ENCODE measurements at regions not wholly inside any gene's neighbourhood (a gene's known extent, or its start where the extent isn't known, plus 50 kb on each side); places are given as distances from the start of the nearest gene placed in this dataset.

DNA sequence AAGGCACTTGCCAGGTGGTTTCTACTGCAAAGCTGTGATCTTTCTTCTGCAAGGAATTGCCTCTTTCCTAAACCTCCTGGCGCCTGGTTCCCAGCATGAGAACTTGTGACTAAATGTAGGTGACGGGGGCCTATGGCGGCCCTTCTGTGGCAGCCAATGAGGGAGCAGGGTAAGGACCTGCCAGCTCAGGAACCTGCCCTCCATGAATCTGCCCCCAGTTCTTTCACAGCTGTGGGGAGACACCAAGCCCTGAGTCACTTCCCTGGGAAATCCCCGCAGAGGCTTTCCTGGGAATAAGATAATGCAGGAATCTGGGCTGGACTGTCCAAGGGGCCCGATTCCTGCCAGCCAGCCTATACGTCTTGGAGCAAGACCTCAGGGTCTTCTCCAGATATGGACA is 56.7 kb upstream of the CTNNA1 start:
- Histone ChIP-seq H3K9me3 (ENCODE audit: control insufficient read depth, insufficient read depth, low read depth, low read length) (no peaks in the 10 kb centered on the region), H3K36me3 (ENCODE audit: control insufficient read depth, insufficient read depth, low read length) (no peaks in the 10 kb centered on the region), H3K27me3 (ENCODE audit: control insufficient read depth, insufficient read depth, low read length) (no peaks in the 10 kb centered on the region), H3K27ac (ENCODE audit: low read length) (no peak overlapping the region), H3K4me1 (ENCODE audit: control insufficient read depth, insufficient read depth, low read length) (no peaks in the 10 kb centered on the region), H3K4me3 (ENCODE audit: low read depth in 2 of 2, low read length in 2 of 2) (no peak overlapping the region)
- no TSS peak for BruUV-seq (replicated peaks)
- ChIA-PET POLR2A (no interaction called here), CTCF (no interaction called here)
- TF ChIP-seq, protein P1, sequence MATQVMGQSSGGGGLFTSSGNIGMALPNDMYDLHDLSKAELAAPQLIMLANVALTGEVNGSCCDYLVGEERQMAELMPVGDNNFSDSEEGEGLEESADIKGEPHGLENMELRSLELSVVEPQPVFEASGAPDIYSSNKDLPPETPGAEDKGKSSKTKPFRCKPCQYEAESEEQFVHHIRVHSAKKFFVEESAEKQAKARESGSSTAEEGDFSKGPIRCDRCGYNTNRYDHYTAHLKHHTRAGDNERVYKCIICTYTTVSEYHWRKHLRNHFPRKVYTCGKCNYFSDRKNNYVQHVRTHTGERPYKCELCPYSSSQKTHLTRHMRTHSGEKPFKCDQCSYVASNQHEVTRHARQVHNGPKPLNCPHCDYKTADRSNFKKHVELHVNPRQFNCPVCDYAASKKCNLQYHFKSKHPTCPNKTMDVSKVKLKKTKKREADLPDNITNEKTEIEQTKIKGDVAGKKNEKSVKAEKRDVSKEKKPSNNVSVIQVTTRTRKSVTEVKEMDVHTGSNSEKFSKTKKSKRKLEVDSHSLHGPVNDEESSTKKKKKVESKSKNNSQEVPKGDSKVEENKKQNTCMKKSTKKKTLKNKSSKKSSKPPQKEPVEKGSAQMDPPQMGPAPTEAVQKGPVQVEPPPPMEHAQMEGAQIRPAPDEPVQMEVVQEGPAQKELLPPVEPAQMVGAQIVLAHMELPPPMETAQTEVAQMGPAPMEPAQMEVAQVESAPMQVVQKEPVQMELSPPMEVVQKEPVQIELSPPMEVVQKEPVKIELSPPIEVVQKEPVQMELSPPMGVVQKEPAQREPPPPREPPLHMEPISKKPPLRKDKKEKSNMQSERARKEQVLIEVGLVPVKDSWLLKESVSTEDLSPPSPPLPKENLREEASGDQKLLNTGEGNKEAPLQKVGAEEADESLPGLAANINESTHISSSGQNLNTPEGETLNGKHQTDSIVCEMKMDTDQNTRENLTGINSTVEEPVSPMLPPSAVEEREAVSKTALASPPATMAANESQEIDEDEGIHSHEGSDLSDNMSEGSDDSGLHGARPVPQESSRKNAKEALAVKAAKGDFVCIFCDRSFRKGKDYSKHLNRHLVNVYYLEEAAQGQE (IDR thresholded peaks at IDR 0.05; ENCODE audit: insufficient read depth in 1 of 2, low read depth in 2 of 2, low read length in 1 of 2), result no peak
- TF ChIP-seq, protein P2, sequence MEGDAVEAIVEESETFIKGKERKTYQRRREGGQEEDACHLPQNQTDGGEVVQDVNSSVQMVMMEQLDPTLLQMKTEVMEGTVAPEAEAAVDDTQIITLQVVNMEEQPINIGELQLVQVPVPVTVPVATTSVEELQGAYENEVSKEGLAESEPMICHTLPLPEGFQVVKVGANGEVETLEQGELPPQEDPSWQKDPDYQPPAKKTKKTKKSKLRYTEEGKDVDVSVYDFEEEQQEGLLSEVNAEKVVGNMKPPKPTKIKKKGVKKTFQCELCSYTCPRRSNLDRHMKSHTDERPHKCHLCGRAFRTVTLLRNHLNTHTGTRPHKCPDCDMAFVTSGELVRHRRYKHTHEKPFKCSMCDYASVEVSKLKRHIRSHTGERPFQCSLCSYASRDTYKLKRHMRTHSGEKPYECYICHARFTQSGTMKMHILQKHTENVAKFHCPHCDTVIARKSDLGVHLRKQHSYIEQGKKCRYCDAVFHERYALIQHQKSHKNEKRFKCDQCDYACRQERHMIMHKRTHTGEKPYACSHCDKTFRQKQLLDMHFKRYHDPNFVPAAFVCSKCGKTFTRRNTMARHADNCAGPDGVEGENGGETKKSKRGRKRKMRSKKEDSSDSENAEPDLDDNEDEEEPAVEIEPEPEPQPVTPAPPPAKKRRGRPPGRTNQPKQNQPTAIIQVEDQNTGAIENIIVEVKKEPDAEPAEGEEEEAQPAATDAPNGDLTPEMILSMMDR (IDR thresholded peaks at IDR 0.05), result no peak
- no peak for TF ChIP-seq POLR2AphosphoS5 (IDR thresholded peaks at IDR 0.05; ENCODE audit: low read depth, low read length)
- no peak for TF ChIP-seq SIN3A (IDR thresholded peaks at IDR 0.05; ENCODE audit: borderline replicate concordance, insufficient read depth, low read depth, low read length)
- no peak for TF ChIP-seq TCF7L2 (IDR thresholded peaks at IDR 0.05; ENCODE audit: low read depth, low read length)
- in situ Hi-C loops (cut with HindIII; ENCODE audit: low pct_unique_long_range_greater_than_20kb, low sequenced_read_pairs) (no loop called here), intact Hi-C loops (cut with micrococcal nuclease; ENCODE audit: unreplicated experiment) (no loop called here)
- ATAC-seq, result peak; percentile 90
- no peak for DNase-seq (ENCODE audit: low read depth, low spot score)

DNA sequence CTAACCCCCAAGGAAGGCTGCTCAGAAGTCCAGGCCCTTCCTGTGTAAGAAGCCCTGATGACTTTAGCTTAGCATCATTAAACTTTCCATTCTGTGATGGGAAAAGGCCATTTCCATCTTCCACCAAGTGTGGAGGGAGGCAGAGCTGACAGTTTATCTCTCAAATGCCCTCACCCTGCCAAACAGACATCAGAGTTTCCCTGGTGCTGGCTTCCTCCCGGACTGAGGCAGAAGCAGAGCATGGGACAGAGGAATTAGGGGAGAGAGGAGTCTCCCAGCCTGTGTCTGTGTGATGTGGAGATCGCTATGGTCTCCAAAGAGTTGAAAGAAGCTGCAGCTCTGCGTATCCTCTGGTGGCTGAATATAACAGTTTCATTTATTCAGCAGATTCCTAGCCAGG is 57.4 kb upstream of the CTNNA1 start:
- H3K4me3 ChIP-seq (ENCODE audit: low read depth in 2 of 2, low read length in 2 of 2), result no peak overlapping the region
- no TSS peak for BruUV-seq (replicated peaks)
- H3K27ac ChIP-seq (ENCODE audit: low read length), result no peak overlapping the region
- in situ Hi-C loops (cut with HindIII; ENCODE audit: low pct_unique_long_range_greater_than_20kb, low sequenced_read_pairs) (no loop called here), intact Hi-C loops (cut with micrococcal nuclease; ENCODE audit: unreplicated experiment) (no loop called here)
- no peak for DNase-seq (ENCODE audit: low read depth, low spot score)
- H3K27me3 ChIP-seq (ENCODE audit: control insufficient read depth, insufficient read depth, low read length), result no peaks in the 10 kb centered on the region
- no peak for TF ChIP-seq TCF7L2 (IDR thresholded peaks at IDR 0.05; ENCODE audit: low read depth, low read length)
- no peaks in the 10 kb centered on the region for H3K36me3 ChIP-seq (ENCODE audit: control insufficient read depth, insufficient read depth, low read length)
- H3K4me1 ChIP-seq (ENCODE audit: control insufficient read depth, insufficient read depth, low read length), result no peaks in the 10 kb centered on the region
- H3K9me3 ChIP-seq (ENCODE audit: control insufficient read depth, insufficient read depth, low read depth, low read length), result no peaks in the 10 kb centered on the region
- no peak for ATAC-seq
- CTCF ChIA-PET, result interaction anchor here (0.8 kb wide), 1 partner anchor 85 kb away, joined by 8 read pairs; no protein-coding TSS in a partner anchor
- POLR2A ChIA-PET, result no interaction called here

DNA sequence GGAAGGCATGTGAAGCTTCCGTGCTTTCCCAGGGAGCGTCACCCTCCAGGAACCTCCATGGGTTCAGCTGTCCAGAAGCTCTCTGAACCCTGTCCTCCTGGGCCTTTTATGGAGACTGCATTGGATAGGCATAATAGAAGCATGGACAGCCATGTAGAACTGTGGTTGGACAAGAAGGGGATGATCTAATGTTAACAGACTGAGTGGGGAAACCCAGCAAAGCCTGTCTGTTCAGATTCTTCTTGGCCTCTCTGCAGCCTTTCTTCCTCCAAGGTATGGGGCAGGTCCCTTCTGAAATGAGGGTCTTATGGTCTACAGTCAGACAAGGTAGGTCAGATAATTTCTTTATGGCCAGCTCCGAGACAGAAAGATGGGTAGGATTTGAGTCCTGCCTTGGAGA is 59.1 kb upstream of the CTNNA1 start:
- H3K4me3 ChIP-seq (ENCODE audit: low read depth in 2 of 2, low read length in 2 of 2), result no peak overlapping the region
- no peak overlapping the region for H3K27ac ChIP-seq (ENCODE audit: low read length)
- H3K4me1 ChIP-seq (ENCODE audit: control insufficient read depth, insufficient read depth, low read length), result no peaks in the 10 kb centered on the region
- TF ChIP-seq SIN3A (IDR thresholded peaks at IDR 0.05; ENCODE audit: borderline replicate concordance, insufficient read depth, low read depth, low read length) (no peak), TCF7L2 (IDR thresholded peaks at IDR 0.05; ENCODE audit: low read depth, low read length) (no peak), POLR2AphosphoS5 (IDR thresholded peaks at IDR 0.05; ENCODE audit: low read depth, low read length) (no peak)
- TF ChIP-seq, protein P1 (IDR thresholded peaks at IDR 0.05; ENCODE audit: insufficient read depth in 1 of 2, low read depth in 2 of 2, low read length in 1 of 2), result no peak
- TF ChIP-seq, protein P2 (IDR thresholded peaks at IDR 0.05), result no peak
- CTCF ChIA-PET, result no interaction called here
- no peaks in the 10 kb centered on the region for H3K9me3 ChIP-seq (ENCODE audit: control insufficient read depth, insufficient read depth, low read depth, low read length)
- ATAC-seq (no peak), DNase-seq (ENCODE audit: low read depth, low spot score) (no peak)
- in situ Hi-C loops (cut with HindIII; ENCODE audit: low pct_unique_long_range_greater_than_20kb, low sequenced_read_pairs), result no loop called here
- H3K27me3 ChIP-seq (ENCODE audit: control insufficient read depth, insufficient read depth, low read length), result no peaks in the 10 kb centered on the region
- no peaks in the 10 kb centered on the region for H3K36me3 ChIP-seq (ENCODE audit: control insufficient read depth, insufficient read depth, low read length)
- intact Hi-C loops (cut with micrococcal nuclease; ENCODE audit: unreplicated experiment), result no loop called here
- POLR2A ChIA-PET, result interaction anchor here (0.6 kb wide), 1 partner anchor 17 kb away, joined by 4 read pairs; no protein-coding TSS in a partner anchor
- no TSS peak for BruUV-seq (replicated peaks)
